Heart left ventricle (tissue), 16 donors: ENCODE measurements at regions not wholly inside any gene's neighbourhood (a gene's known extent, or its start where the extent isn't known, plus 50 kb on each side); places are given as distances from the start of the nearest gene placed in this dataset.

ENCODE experiments used
- ATAC-seq, 4 donors: fragments of 200-7000 bp; cut with Tn5 transposase; one replicate each; pipeline ENCODE4 v1.9.1; 2020 to 2022; ENCODE audit warnings: moderate library complexity in 4 of 4, mild to moderate bottlenecking in 3 of 4, moderate number of reproducible peaks in 1 of 4
- DNase-seq, 5 donors: peaks; one replicate each; pipeline ENCODE4 v3.0.0-alpha.2; 2020
- H3K27ac ChIP-seq, 12 donors: fragments of 200-600 bp; sonication (generic) in 4 of 12; one replicate each; pipeline versions ENCODE4 v1.5.0 to v1.8.0; 2016 to 2022; ENCODE audit warnings: mild to moderate bottlenecking in 2 of 12
- H3K27me3 ChIP-seq, 9 donors: fragments of 200-600 bp; sonication (generic) in 2 of 9; one replicate each; pipeline versions ENCODE4 v1.5.1 to v1.8.0; 2016 to 2022; ENCODE audit warnings: mild to moderate bottlenecking in 3 of 9
- H3K36me3 ChIP-seq, 9 donors: fragments of 200-600 bp; sonication (generic) in 2 of 9; one replicate each; pipeline versions ENCODE4 v1.5.0 to v1.8.0; 2018 to 2022; ENCODE audit warnings: mild to moderate bottlenecking in 2 of 9
- H3K4me1 ChIP-seq, 12 donors: fragments of 200-600 bp; sonication (generic) in 4 of 12; one replicate each; pipeline versions ENCODE4 v1.5.0 to v1.8.0; 2016 to 2022; ENCODE audit warnings: mild to moderate bottlenecking in 3 of 12
- H3K4me3 ChIP-seq, 12 donors: fragments of 200-600 bp; sonication (generic) in 4 of 12; one replicate each; pipeline versions ENCODE4 v1.5.0 to v1.8.0; 2017 to 2022; ENCODE audit warnings: mild to moderate bottlenecking in 9 of 12, moderate library complexity in 4 of 12
- H3K9me3 ChIP-seq, 12 donors: fragments of 200-600 bp; sonication (generic) in 4 of 12; one replicate each; pipeline versions ENCODE4 v1.5.0 to v1.8.0; 2016 to 2022; ENCODE audit warnings: mild to moderate bottlenecking in 1 of 12
- CTCF ChIP-seq, 12 donors: fragments of 200-600 bp; sonication (generic) in 4 of 12; IDR thresholded peaks; one replicate each; pipeline versions ENCODE4 v1.5.0 to v1.8.0; 2018 to 2022; ENCODE audit warnings: antibody characterized with exemption in 12 of 12, mild to moderate bottlenecking in 5 of 12
- POLR2A ChIP-seq, 2 donors: fragments of 450-650 bp; IDR thresholded peaks; one replicate each; pipeline ENCODE4 v1.6.1; 2017; ENCODE audit warnings: antibody characterized with exemption in 2 of 2, mild to moderate bottlenecking in 2 of 2, moderate library complexity in 2 of 2
- WGBS, 4 donors: extraction: QIAGEN DNeasy Blood & Tissue Kit in 2 of 4; methylation state at CpG; one replicate each; pipeline versions ENCODE4 v1.1.5 to v1.1.7; 2013 to 2018; 5-methylcytosine and 5-hydroxymethylcytosine counted together
- intact Hi-C, 10 donors: fragments of 100-400 bp; cut with DNase I; formaldehyde crosslinking; loops; one replicate each; pipeline versions ENCODE4 v1.11.1 to v1.14.2; 2022
- donor health status: ischemic (EF 13 %, LVEDD 7.1; RV severe dilation, severe dysfunction).
- donor health status: healthy with polysubstance abuse.
- donor health status: DM: no; HTN: yes; CAD: no.
- donor health status: DM: no; HTN: no; CAD: no.
- donor health status: ischemic (EF 25% LVEDD 6.9; RV normal size, moderate dysfunction).
- donor health status: ischemic (EF 25% LVEDD 5.7; RV mildly dilated, moderate dysfunction).
- donor health status: healthy.
- donor health status: DM: yes; HTN: yes; CAD: no.
- donor health status: ischemic (EF 35%, LVEDD 5.7; RV mildly dilated, moderate dysfunction).
- donor health status: nonischemic (EF 11% LVEDD 7.7; RV severe dilation, severe dysfunction).
- donor health status: DM: yes; HTN: yes; CAD: no.
- donor health status: PGD.
- donor health status: ischemic (EF 29% LVEDD 5.4; RV normal size, mild dysfunction).
- donor health status: nonischemic (EF 23%, LVEDD 6.1; RV moderate dilation, normal function).

GRCh38 chr6:56798163-56798562 is 155.5 kb upstream of the DST start:
- no peaks in the 10 kb centered on the region for H3K9me3 ChIP-seq
- ATAC-seq: peak; percentile 62 to 79 (median 74)
- H3K36me3 ChIP-seq: no peaks in the 10 kb centered on the region
- H3K27ac ChIP-seq: peak overlapping the region; percentile 12 to 83 (median 72)
- H3K4me1 ChIP-seq: peaks cover 2 to 74% (median 48%) of the 10 kb centered on the region in 12 donors
- H3K4me3 ChIP-seq: no peak overlapping the region
- intact Hi-C loops: no loop called here
- no peaks in the 10 kb centered on the region for H3K27me3 ChIP-seq
- TF ChIP-seq CTCF (IDR thresholded peaks at IDR 0.05) (no peak), POLR2A (IDR thresholded peaks at IDR 0.05) (no peak)
- 29 to 53% (median 43%) methylated on average over 2 of the region's 2 CpGs for WGBS, 4 donors
- no peak for DNase-seq

- no peak overlapping the region for H3K4me3 ChIP-seq
- ATAC-seq (no peak), DNase-seq (no peak)
- TF ChIP-seq POLR2A (IDR thresholded peaks at IDR 0.05): no peak
- no peak for TF ChIP-seq CTCF (IDR thresholded peaks at IDR 0.05)
- intact Hi-C loops: no loop called here
- peak overlapping the region in 10 of 12 donors; percentile 17 to 81 (median 72) for H3K27ac ChIP-seq
- H3K9me3 ChIP-seq: no peaks in the 10 kb centered on the region
- WGBS, 4 donors: 55 to 67% (median 61%) methylated on average over 1 of the region's 1 CpG
- H3K4me1 ChIP-seq: peaks cover 2 to 76% (median 40%) of the 10 kb centered on the region in 12 donors
- H3K36me3 ChIP-seq: no peaks in the 10 kb centered on the region
- H3K27me3 ChIP-seq: no peaks in the 10 kb centered on the region
Measured at GRCh38 chr6:56796196-56796532, 153.5 kb upstream of the DST start.

- Histone ChIP-seq H3K36me3 (no peaks in the 10 kb centered on the region), H3K27me3 (no peaks in the 10 kb centered on the region), H3K4me3 (no peak overlapping the region), H3K27ac (peak overlapping the region in 9 of 12 donors; percentile 17 to 81 (median 56)), H3K9me3 (no peaks in the 10 kb centered on the region), H3K4me1 (peaks cover 2 to 81% (median 41%) of the 10 kb centered on the region in 12 donors)
- WGBS, 4 donors: 66 to 80% (median 77%) methylated on average over 6 of the region's 6 CpGs
- intact Hi-C loops: no loop called here
- ATAC-seq (no peak), DNase-seq (no peak)
- TF ChIP-seq POLR2A (IDR thresholded peaks at IDR 0.05): no peak
- no peak for TF ChIP-seq CTCF (IDR thresholded peaks at IDR 0.05)
Measured at GRCh38 chr6:56795466-56796195, 152.9 kb upstream of the DST start.

DNA sequence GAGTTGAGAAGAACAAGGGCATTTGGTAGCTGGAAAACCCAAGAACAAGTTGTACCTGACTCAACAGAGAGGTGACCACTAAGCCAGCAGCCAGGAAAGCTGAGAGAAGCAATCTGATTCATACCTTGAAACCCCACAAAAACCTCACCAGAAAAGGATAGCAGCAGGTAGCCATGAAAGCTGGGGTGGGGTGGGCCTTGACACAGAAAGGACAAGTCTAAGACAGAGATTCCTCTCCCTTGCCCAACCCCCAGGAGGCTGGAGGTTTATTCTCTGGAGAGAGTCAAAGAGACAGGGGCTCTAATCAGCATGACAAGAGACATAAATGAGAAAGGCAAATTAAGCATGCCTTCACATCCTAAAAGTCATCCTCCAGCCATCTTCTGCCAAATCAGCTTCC is 151.7 kb upstream of the DST start:
- H3K27ac ChIP-seq: peak overlapping the region in 8 of 12 donors; percentile 21 to 54 (median 32)
- TF ChIP-seq POLR2A (IDR thresholded peaks at IDR 0.05) (no peak), CTCF (IDR thresholded peaks at IDR 0.05) (no peak)

More for the DNA sequence above, 151.7 kb upstream of the DST start:
- Histone ChIP-seq H3K4me3 (no peak overlapping the region), H3K9me3 (no peaks in the 10 kb centered on the region), H3K36me3 (no peaks in the 10 kb centered on the region), H3K4me1 (peaks cover 2 to 88% (median 52%) of the 10 kb centered on the region in 12 donors), H3K27me3 (no peaks in the 10 kb centered on the region)
- intact Hi-C loops: no loop called here
- ATAC-seq: no peak
- no peak for DNase-seq
